ENCODE measurements at regions not wholly inside any gene's neighbourhood (a gene's known extent, or its start where the extent isn't known, plus 50 kb on each side); places are given as distances from the start of the nearest gene placed in this dataset.
"Not testable (repeated sequence)": the region's sequence is repeated elsewhere in the genome, so short reads cannot be mapped to it uniquely, and the experiment has no call there.

DNA sequence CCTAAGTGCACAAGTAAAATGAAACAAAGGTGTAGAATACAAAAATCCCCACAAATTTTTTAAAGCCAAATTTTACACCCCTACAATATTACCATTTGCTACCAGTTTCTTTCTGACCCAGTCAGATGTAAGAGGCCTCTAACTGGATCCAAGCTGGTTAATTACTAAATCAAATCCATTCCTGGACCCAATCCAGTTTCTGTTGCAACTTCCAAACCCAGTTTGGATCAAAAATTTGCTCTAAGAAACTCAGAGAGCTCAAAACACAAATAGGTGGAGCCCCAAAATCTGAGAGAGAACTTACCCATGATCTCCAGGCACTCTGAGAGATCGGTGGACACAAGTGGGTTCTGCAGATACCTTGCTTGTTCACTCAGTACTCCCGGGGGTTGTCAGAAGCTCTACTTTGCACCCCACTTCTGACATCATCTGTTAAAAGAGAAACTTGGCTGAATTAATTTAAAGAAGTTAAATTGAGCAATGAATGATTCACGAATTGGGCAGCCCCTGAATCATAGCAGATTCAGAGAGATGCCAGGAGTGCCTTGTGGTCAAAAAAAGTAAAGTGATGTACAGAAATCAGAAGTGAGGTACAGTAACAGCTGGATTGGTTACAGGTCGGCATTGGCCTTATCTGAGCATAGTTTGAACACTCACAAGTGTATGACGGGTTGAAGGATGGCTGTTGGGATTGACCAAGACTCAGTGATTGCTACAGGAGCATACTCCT lies 448.0 kb downstream of the KCNT2 start:
- no peak for DNase-seq

DNA sequence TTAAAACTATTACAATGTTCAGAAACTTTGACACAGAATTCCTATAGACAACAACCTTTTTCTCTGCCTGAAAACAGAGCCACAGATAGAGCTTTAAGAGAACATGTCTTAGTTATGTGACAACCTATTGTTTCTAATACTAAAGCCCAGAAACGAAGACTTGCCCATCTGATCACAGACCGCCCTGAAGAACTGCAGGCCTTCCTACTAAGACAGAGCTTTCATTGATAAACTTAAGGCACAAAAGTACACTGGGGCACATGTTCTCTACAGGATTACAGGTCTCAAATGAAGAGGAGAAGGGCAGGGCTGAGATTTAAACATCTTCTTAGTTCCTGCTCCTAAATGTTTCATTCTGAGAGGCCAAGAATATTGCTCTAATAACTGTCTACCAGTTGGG lies 452.7 kb downstream of the KCNT2 start:
- no peak for DNase-seq

DNA sequence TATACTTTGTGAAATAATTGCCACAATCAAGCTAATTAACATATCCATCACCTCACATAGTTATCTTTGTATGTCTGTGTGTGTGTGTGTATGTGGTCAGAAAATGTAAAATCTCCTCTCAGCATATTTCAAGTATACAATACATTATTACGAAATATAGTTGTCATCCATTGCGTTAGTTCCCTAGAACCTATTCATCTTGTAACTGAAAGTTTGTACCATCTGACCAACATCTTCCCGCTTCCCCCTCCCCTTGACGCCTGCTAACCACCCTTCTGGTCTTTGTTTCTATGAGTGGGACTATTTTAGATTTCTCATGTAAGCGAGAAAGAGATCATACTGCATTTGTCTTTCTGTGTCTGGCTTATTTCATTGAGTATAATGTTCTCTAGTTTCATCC lies 455.3 kb downstream of the KCNT2 start:
- no peak for DNase-seq

DNA sequence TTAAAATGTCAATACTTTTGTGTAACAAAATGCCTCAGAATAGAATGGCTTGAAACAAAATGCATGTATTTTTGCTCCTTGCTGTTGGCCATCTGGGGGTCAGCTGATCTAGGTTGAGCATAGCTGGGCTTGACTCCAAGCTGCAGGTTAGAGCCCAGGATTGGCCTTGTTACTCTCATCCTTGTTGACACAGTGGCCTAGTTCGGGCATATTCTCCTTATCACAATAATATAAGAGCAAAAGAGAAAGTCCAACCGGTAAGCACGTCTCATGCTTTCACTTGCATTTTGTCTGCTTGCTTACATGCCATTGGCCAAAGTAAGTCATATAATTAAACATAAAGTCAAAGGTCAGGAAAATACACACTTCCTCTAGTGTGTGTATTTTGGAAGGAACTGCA lies 456.2 kb downstream of the KCNT2 start:
- DNase-seq, result no peak

DNA sequence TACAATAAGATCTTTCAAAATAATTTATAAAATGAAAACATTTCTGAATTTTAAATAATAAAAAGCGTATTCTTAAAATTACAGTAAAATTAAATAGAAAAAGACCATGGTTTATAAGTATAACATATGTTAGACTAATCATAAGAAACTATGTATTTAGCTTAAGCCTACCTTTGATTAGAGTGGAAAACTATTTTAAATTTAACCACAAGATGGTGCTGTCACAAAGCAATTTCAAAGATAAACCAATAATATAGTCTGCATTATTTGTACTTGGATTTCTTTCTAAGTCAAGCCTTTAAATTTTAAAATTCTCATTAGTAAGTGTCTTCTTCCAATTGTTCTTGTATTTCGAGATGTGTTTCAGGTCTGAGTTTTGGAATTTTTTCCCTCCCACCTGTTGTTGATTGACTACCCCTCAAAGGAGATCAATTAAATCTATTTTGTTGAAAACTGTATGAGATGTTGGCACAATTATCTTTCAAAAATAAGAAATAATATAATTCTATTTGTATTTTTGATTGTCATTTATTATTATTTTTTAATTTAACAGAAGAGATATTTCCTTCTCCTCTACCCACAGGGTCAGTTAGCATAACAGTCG lies 459.8 kb downstream of the KCNT2 start:
- DNase-seq, result no peak

DNA sequence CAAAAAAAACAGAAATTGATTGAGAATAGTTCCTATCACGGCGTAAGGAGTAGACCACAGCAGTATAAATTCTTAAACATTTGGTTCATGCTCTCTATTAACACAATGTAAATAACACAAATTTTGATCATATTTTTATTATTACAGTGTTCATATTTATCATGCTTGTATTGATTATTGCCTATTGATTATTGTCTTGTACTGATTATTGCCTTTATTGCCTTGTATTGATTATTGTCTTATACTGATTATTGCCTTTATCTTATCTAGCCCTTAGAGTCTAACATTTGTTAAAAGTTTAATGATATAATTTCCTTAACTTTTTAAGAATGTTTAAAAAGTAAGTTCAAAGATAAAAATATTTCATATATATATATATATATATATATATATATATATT lies 460.7 kb downstream of the KCNT2 start:
- DNase-seq, result no peak

DNA sequence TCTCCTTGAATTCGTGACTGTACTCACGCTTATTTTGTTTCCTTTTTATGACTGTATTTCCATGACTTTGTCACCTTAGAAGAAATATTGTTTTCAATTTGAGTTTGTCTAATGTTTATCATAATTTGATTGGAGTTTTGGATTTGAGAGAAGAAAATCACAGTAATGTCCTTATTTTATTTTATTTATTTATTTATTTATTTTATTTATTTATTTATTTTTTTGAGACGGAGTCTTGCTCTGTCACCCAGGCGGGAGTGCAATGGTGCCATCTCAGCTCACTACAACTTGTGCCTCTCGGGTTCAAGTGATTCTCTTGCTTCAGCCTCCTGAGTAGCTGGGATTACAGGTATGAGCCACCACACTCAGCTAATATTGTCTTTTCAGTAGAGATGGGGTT lies 463.1 kb downstream of the KCNT2 start:
- not testable (repeated sequence) for DNase-seq

DNA sequence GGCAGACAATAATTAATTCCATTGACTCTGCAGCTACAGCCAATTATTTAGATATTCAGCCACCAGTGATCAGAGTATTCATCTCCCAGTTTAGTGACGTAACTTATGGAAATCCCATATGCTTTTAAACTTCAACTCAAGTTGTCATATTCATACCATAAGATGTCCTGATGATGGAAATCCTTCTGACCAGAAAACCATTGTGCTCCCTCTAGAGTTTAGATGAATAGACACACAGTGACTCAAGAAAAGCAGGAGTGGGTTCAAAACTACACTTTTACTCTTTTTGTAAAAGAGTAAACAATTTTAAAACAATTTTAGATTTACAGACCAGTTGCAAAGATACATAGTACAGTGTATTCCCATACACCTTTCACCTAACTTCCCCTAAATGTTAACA lies 463.7 kb downstream of the KCNT2 start:
- no peak for DNase-seq

DNA sequence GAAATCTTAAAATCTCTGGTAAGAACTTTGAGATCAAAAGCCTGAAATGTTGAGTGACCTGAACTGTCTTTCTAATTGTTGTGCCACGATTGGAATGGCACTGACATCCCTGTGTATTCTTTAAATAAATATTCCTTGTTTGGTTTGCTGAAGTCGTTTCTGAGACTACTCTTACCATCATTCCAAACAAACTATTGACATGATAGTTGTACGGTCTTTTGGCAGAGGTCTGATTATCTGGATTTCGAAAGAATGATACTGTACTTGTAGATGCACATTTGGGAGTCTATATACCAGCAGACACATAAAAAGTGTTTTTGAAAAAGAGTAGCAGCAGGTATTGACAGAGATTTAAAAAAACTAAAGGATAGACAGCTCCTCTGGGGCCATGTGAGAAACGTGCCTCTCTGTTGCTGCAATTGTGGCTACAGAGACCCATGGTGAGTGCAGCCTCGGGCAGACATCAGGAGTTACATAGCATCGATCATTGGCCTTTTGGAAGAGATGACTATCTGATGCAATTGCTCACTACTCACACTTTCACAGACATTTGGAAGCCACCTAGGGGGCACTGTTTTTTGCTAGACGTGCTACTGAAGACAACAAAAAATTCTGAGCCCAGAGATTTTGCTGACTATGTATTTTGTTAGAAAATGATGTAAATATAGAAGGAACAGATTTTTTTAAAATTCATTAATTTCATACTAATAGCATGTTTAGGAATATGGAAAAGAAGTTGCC lies 464.5 kb downstream of the KCNT2 start:
- no peak for DNase-seq

DNA sequence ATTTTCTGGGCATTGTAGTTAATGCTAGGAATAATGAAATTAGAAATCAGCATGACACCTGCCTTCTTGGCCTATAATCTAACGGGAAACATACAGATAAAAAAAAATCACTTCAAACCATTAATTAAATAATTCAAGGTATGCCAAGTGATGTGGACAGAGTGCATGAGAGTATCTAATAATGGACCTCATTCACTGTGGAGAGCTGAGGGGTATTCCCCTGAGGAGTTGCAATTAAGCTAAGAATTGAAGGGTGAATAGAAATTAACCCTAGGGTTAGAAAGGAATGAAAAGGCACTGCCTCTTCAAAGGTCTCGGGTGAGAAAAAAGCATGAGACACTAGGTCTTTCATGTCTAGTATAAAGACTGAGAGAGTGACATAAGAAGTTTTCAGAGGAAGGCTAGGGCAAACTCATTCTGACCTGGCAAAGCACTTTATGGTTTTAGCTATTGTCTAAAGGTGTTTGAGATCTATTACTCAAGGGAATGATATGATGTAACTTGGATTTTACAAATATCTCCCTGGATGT lies 466.1 kb downstream of the KCNT2 start:
- no peak for DNase-seq

DNA sequence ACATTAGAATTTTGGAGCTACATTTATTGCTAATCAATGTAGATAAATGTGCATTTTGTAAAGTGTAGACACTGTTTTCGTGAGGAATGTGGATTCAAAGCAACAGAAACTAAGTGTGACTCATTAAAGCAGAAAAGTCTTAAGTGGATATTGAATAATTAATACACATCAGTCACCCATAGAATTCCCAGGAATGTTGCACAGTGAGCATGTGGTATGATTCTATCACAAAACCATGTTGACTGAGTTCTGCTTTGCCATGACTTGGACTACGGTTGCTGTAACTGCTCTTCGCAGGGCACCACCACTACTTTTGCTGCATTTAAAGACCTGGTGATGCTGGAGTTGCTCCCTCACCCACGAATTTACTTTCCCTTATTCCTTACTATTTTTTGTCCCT lies 471.8 kb downstream of the KCNT2 start:
- DNase-seq, result no peak

DNA sequence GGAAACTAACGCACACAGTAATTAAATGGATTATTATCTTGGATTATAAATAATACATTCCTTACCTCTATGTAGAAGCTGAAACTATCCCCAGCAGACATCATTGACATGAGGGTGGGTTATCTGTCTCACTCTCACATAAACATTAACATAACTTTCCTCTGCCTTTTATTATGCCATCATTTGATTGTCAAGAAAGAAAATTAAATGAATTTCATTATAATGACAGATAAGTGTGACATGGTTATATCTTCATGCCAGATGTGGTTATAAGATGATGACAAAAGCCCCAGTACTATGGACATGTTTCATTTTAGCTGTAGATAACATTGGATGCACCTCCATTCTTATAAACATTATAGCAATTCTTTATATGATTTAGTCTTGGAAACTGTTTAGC lies 476.5 kb downstream of the KCNT2 start:
- DNase-seq, result no peak

DNA sequence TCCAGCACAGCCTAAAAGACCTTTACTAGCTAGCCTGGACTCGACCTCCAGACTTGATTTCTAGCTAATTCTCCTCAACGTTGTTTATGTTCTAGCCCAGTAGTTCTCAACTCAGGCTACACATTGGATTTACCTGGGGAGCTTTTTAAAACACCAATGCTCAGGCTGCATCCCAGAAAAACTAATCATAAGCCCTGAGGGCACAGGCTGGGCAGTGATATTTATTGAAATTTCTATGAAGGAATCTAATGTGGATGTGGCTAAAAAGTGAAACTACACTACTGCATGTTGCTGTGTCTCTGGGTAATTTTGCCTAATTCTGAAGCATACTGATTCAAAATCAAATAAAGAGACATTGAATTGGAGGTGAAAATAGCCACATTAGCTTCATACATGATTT lies 479.4 kb downstream of the KCNT2 start:
- DNase-seq, result no peak

DNA sequence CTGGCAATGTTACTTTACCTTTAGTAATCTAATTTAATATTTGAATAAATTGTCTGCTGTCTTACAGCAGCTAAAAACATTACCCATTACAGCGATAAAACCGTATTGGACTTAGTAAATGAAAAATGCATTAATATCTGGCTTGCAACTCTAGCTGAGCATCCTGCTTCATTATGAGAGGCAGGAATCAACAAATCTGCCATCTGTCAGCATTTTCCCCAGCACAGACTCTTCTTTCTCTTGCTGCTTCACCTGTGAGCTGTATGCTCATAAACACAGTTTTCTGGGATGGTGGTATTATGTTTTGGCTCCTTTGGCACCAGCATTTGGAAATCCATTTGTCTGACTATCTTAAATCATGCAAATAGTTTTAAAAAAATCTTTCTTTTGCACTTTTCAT lies 487.1 kb downstream of the KCNT2 start:
- DNase-seq, result no peak

DNA sequence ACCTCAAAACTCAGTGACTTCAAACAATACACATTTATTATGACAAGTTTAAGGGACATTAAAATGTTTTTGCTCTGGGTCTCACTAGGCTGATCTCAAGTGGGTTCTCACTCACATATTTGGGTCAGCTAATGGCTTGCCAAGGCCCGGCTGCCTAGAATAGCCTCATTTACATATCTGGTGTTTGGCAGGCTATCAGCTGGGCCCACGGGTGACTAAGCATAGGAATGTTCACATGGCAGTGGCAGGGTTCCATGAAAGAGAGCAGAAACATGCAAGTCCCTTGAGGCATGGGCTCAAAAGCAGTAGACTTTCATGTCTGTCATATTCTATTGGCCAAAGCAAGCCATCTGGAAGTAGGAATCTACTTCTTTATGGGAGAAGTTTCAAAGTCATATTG lies 492.6 kb downstream of the KCNT2 start:
- no peak for DNase-seq

DNA sequence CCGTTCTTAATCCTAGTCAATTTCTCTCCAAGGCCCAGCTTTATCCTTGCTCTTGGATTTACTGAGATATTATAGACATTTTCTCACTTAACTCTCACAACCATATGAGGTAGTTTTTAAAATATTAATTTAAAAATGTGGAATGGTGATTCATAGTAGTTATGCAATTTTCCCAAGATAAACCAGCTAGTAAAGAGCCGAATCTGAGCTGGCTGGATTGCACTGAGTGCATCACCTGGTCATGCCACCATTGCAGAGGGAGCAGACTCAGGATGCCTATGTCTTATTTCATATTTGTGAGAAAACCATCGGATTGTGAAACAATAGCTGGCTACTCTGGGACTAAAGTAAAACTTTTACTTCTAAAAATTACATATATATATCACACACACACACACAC lies 494.0 kb downstream of the KCNT2 start:
- DNase-seq, result no peak

DNA sequence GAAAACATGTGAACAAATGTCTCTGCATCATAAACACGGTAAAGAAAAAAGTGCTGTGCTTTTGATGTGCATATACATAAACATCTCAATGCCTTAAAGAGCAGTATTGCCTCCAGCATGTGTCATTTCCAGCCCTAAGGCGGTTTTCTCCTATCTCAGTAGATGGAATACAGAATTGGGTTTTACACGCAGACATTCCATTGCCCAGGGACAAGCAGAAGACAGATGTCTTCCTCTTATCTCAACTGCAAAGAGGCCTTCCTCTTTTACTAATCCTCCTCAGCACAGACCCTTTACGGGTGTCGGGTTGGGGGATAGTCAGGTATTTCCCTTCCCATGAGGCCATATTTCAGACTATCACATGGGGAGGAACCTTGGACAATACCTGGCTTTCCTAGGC lies 499.2 kb downstream of the KCNT2 start:
- DNase-seq, result not testable (repeated sequence)

DNA sequence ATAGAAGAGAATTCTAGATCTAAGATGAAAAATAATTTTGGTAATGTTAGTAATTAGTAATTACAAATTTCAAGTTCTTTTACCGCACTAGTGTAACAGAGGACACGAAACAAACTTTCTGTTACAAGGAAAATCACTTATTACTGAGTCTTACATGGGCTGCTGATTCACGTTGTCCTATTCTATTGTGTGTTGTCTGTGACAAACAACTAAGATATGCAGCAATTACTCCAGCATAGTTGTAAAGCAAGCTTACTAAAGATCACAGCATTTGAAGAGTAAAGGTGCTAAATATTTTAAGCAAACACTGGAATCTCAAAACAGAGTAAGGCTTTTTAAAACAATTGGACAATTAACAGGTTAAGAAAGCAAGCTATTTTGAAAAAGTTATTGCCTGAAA lies 502.3 kb downstream of the KCNT2 start:
- DNase-seq, result no peak

DNA sequence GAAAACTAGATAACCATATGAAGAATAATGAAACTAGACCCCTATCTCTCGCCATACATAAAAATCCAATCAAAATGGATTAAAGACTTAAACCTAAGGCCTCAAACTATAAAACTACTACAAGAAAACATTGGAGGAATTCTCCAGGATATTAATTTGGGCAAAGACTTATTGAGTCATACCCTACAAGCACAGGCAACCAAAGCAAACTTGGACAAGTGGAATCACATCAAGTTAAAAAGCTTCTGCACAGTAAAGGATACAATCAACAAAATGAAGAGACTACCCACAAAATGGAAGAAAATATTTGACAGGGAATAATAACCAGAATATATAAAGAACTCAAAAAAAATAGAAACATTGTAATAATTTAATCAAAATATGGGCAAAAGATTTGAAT lies 505.4 kb downstream of the KCNT2 start:
- no peak for DNase-seq

DNA sequence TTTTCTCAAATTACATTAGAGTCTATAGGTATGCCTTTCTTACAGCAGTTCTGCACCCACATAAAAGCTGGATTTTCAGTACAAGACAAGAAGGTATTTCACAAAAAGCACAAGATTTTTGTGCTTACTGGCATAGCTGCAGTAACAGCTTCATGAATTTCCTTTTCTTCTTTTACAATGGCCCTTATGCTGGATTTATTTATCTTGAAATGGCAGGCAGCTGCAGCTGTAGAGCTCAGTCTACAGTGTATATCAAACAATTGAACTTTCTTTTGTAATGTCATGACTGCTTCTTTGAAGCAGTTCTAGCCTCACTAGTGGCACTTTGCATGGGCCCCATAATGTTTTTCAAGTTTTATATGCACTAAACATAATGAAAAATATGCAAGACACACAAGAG lies 510.2 kb downstream of the KCNT2 start:
- no peak for DNase-seq

DNA sequence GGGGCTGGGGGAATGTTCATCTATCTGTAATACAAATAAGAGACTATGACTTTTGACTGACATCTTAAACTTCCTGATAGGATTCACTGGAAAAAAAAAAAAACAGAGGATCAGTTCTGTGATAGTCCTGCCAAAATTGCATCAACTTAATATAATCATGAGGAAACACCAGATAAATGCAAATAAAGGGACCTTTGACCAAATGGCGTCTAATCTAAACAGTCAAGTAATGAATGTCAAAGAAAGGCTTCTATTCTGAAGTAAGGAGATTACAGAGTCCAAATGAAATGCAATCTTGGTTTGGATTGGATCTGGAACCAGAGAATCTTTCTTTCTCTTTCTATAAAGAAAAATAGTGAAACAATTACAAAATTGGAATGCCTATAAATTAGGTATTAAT lies 513.4 kb downstream of the KCNT2 start:
- DNase-seq, result no peak

DNA sequence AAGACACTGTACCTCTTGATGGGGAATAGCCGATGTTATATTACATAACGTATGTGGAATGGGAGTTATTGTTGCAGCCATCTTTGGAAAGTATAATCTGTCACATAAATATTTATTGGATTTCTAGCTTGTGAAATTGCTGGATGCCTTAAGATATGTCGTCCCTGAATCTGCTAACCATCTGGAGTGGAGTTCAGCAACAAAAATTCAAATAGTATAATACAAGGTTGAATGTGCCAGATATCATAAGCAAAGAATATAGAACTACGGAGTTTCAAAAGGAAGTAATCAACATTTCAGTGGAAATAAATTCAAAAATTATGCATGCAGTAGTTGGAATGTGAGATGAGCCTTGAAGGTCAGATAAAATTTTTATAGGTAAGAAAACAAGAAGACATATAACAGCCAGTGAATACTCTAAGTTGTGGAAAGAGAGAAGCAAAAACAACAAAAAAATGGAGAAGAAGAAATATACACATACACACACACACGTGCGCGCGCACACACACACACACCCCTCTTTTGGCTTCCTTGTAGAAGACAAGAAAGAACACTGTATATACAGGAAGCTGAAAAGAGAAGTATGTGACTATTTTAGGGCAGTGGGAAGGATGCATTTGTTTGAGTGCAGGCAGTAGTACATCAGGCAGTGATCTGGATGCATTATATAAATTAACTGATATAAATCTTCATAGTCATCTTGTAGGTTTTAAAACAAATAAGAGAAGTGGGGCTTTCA lies 516.7 kb downstream of the KCNT2 start:
- DNase-seq, result no peak

DNA sequence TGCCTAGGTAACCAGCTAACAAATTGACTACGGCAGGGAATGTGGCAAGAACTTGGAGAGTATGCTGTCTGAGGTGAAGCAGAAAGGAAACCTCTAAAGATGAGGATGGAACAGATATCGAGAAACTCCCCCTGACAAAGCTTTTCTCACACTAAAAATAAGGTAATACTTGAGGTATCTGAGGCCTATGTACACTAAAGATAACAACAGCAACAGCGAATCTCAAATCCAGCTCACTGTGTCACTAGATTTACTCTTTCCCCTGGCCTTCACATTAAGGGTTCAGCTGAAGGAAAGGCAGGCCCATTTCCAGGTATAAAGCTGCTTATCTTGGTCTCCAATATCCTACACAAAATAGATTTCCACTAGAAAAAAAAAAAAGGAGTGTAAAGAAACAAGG lies 518.0 kb downstream of the KCNT2 start:
- DNase-seq, result no peak
